Suprapubic skin (tissue), 4 donors: ENCODE measurements at regions not wholly inside any gene's neighbourhood (a gene's known extent, or its start where the extent isn't known, plus 50 kb on each side); places are given as distances from the start of the nearest gene placed in this dataset.

Source experiments
- DNase-seq, 2 donors: peaks; one replicate each; pipeline ENCODE4 v3.0.0-alpha.2; 2019; ENCODE audit warnings: low spot score in 2 of 2
- H3K27ac ChIP-seq: fragments of 200-600 bp; sonication (generic); one replicate; pipeline ENCODE4 v1.5.1; 2019
- H3K27me3 ChIP-seq: fragments of 200-600 bp; sonication (generic); one replicate; pipeline ENCODE4 v1.5.1; 2019
- H3K36me3 ChIP-seq: fragments of 200-600 bp; sonication (generic); one replicate; pipeline ENCODE4 v1.5.1; 2019
- H3K4me1 ChIP-seq: fragments of 200-600 bp; sonication (generic); one replicate; pipeline ENCODE4 v1.5.1; 2019
- H3K4me3 ChIP-seq: fragments of 200-600 bp; sonication (generic); one replicate; pipeline ENCODE4 v1.5.1; 2019; ENCODE audit warnings: mild to moderate bottlenecking
- H3K9me3 ChIP-seq: fragments of 200-600 bp; sonication (generic); one replicate; pipeline ENCODE4 v1.5.1; 2019
- CTCF ChIP-seq, 2 donors: fragments of 200-600 bp in 1 of 2; fragments of 450-650 bp in 1 of 2; sonication (generic) in 1 of 2; IDR thresholded peaks; one replicate each; pipeline ENCODE4 v1.5.1; 2016 to 2019; ENCODE audit warnings: antibody characterized with exemption in 2 of 2, mild to moderate bottlenecking in 1 of 2, moderate library complexity in 1 of 2
- EP300 ChIP-seq: sonication (generic); formaldehyde crosslinking; IDR thresholded peaks from one replicate; pipeline ENCODE4 v1.6.1; 2017; ENCODE audit warnings: antibody characterized with exemption
- POLR2A ChIP-seq, 2 donors: fragments of 450-650 bp; IDR thresholded peaks; one replicate each; pipeline ENCODE4 v1.6.1; 2017; ENCODE audit warnings: antibody characterized with exemption in 2 of 2, mild to moderate bottlenecking in 2 of 2, moderate library complexity in 2 of 2
- POLR2AphosphoS5 ChIP-seq, 3 donors: sonication (generic); formaldehyde crosslinking; IDR thresholded peaks; one replicate each; pipeline ENCODE4 v1.6.1; 2017; ENCODE audit warnings: antibody characterized with exemption in 3 of 3
- WGBS: methylation state at CpG from one replicate; pipeline ENCODE4 v1.1.5; 2018; 5-methylcytosine and 5-hydroxymethylcytosine counted together

- Histone ChIP-seq H3K36me3 (no peaks in the 10 kb centered on the region), H3K4me1 (no peaks in the 10 kb centered on the region), H3K9me3 (no peaks in the 10 kb centered on the region), H3K27me3 (no peaks in the 10 kb centered on the region), H3K4me3 (no peak overlapping the region), H3K27ac (no peak overlapping the region)
- TF ChIP-seq POLR2A (IDR thresholded peaks at IDR 0.05) = no peak
- TF ChIP-seq EP300 = no peak
- 70% methylated on average over 2 of the region's 2 CpGs for WGBS
- DNase-seq = no peak
Observed at GRCh38 chr7:138377306-138377705, 82.8 kb upstream of the TRIM24 start.

- no peak for TF ChIP-seq EP300
- no peak overlapping the region for H3K4me3 ChIP-seq
- no peaks in the 10 kb centered on the region for H3K36me3 ChIP-seq
- H3K4me1 ChIP-seq = no peaks in the 10 kb centered on the region
- H3K27ac ChIP-seq = no peak overlapping the region
- DNase-seq = no peak
- H3K9me3 ChIP-seq = no peaks in the 10 kb centered on the region
- WGBS = 85% methylated on average over 19 of the region's 19 CpGs
- H3K27me3 ChIP-seq = no peaks in the 10 kb centered on the region
Observed at GRCh38 chr7:138378741-138379559, 81.1 kb upstream of the TRIM24 start.

- no peak for TF ChIP-seq POLR2AphosphoS5 (IDR thresholded peaks at IDR 0.05)
- no peak for TF ChIP-seq CTCF (IDR thresholded peaks at IDR 0.05)
- no peak for TF ChIP-seq POLR2A (IDR thresholded peaks at IDR 0.05)
- no peak for TF ChIP-seq EP300
- WGBS = 78% methylated on average over 2 of the region's 2 CpGs
- Histone ChIP-seq H3K4me3 (no peak overlapping the region), H3K4me1 (no peaks in the 10 kb centered on the region), H3K9me3 (no peaks in the 10 kb centered on the region), H3K36me3 (no peaks in the 10 kb centered on the region), H3K27ac (no peak overlapping the region), H3K27me3 (no peaks in the 10 kb centered on the region)
- no peak for DNase-seq
Observed at GRCh38 chr7:138382862-138383565, 77.0 kb upstream of the TRIM24 start.

- no peaks in the 10 kb centered on the region for H3K36me3 ChIP-seq
- no peaks in the 10 kb centered on the region for H3K4me1 ChIP-seq
- TF ChIP-seq POLR2AphosphoS5 (IDR thresholded peaks at IDR 0.05) (no peak), CTCF (IDR thresholded peaks at IDR 0.05) (no peak), POLR2A (IDR thresholded peaks at IDR 0.05) (no peak), EP300 (no peak)
- no peaks in the 10 kb centered on the region for H3K9me3 ChIP-seq
- WGBS = 87% methylated on average over 4 of the region's 4 CpGs
- H3K27ac ChIP-seq = no peak overlapping the region
- no peak for DNase-seq
- H3K27me3 ChIP-seq = no peaks in the 10 kb centered on the region
- no peak overlapping the region for H3K4me3 ChIP-seq
Observed at GRCh38 chr7:138386821-138387220, 73.2 kb upstream of the TRIM24 start.

- H3K27ac ChIP-seq = no peak overlapping the region
- H3K4me1 ChIP-seq = no peaks in the 10 kb centered on the region
- 94% methylated on average over 6 of the region's 6 CpGs for WGBS
- DNase-seq = no peak
- TF ChIP-seq EP300 = no peak
- TF ChIP-seq CTCF (IDR thresholded peaks at IDR 0.05) = no peak
- TF ChIP-seq POLR2AphosphoS5 (IDR thresholded peaks at IDR 0.05) = no peak
- no peak for TF ChIP-seq POLR2A (IDR thresholded peaks at IDR 0.05)
- no peaks in the 10 kb centered on the region for H3K36me3 ChIP-seq
- H3K4me3 ChIP-seq = no peak overlapping the region
- H3K9me3 ChIP-seq = no peaks in the 10 kb centered on the region
- no peaks in the 10 kb centered on the region for H3K27me3 ChIP-seq
Observed at GRCh38 chr7:138387755-138388475, 72.1 kb upstream of the TRIM24 start.
